PC-3 (cell line): ENCODE measurements at regions not wholly inside any gene's neighbourhood (a gene's known extent, or its start where the extent isn't known, plus 50 kb on each side); places are given as distances from the start of the nearest gene placed in this dataset.

Experiments used
- ATAC-seq: fragments of 200-7000 bp; cut with Tn5 transposase; 2 replicates; pipeline ENCODE4 v1.9.1; 2020; ENCODE audit warnings: mild to moderate bottlenecking, moderate library complexity
- BruUV-seq: library from RNA; stranded (reverse); fragments of 400-500 nt; replicated peaks from 2 replicates; lab custom pipeline; 2021; lab: Mats Ljungman, UMichigan
- CTCF ChIA-PET: fragments of 300-600 bp; sonication (Branson Sonifier 250); formaldehyde crosslinking; loops from one replicate; lab custom pipeline; 2022; ENCODE audit warnings: antibody characterized with exemption; lab: Charles Lee
- POLR2A ChIA-PET: fragments of 300-600 bp; sonication (Branson Sonifier 250); formaldehyde crosslinking; loops from one replicate; lab custom pipeline; 2022; ENCODE audit warnings: antibody characterized with exemption; ENCODE audit not compliant: unreplicated experiment; lab: Charles Lee
- DNase-seq: peaks from one replicate; pipeline ENCODE4 v3.0.0-alpha.2; 2015
- H2AFZ ChIP-seq: fragments of 300-600 bp; sonication (generic); 2 replicates; pipeline ENCODE4 v1.6.0; 2016; ENCODE audit warnings: antibody characterized with exemption, low read length
- H3F3A ChIP-seq: fragments of 300-600 bp; sonication (generic); one replicate; pipeline ENCODE4 v1.6.0; 2017; ENCODE audit warnings: antibody characterized with exemption, low read length, control low read depth, mild to moderate bottlenecking; ENCODE audit not compliant: unreplicated experiment
- H3K27ac ChIP-seq: fragments of 300-600 bp; sonication (generic); 2 replicates; pipeline ENCODE4 v1.5.1; 2016; ENCODE audit warnings: mild to moderate bottlenecking, low read length
- H3K27me3 ChIP-seq: fragments of 300-600 bp; sonication (generic); 2 replicates; pipeline ENCODE4 v1.6.1; 2016; ENCODE audit warnings: low read length, mixed read lengths
- H3K36me3 ChIP-seq: fragments of 300-600 bp; sonication (generic); 2 replicates; pipeline ENCODE4 v1.6.1; 2016; ENCODE audit warnings: low read depth, mixed run types, low read length, mixed read lengths
- H3K4me1 ChIP-seq: fragments of 300-600 bp; sonication (generic); 2 replicates; pipeline ENCODE4 v1.5.1; 2016; ENCODE audit warnings: low read length; ENCODE audit not compliant: insufficient read depth
- H3K4me2 ChIP-seq: fragments of 300-600 bp; sonication (generic); 2 replicates; pipeline ENCODE4 v1.6.0; 2016; ENCODE audit warnings: low read length
- H3K4me3 ChIP-seq: fragments of 300-600 bp; sonication (generic); 2 replicates; pipeline ENCODE4 v1.5.1; 2016; ENCODE audit warnings: mild to moderate bottlenecking, low read length, mixed read lengths
- H3K79me2 ChIP-seq: fragments of 300-600 bp; sonication (generic); 2 replicates; pipeline ENCODE4 v1.6.1; 2017; ENCODE audit warnings: low read length, mixed read lengths
- H3K9ac ChIP-seq: fragments of 300-600 bp; sonication (generic); 2 replicates; pipeline ENCODE4 v1.6.0; 2016; ENCODE audit warnings: mild to moderate bottlenecking, low read length
- H3K9me2 ChIP-seq: fragments of 300-600 bp; sonication (generic); replicated peaks from 2 replicates; pipeline ENCODE4 v1.6.1; 2016; ENCODE audit warnings: mixed run types, low read length, mixed read lengths
- H3K9me3 ChIP-seq: fragments of 300-600 bp; sonication (generic); 2 replicates; pipeline ENCODE4 v1.6.1; 2016; ENCODE audit warnings: low read length, mixed read lengths
- H4K20me1 ChIP-seq: fragments of 300-600 bp; sonication (generic); 2 replicates; pipeline ENCODE4 v1.6.1; 2016; ENCODE audit warnings: low read length, mixed read lengths
- EZH2 ChIP-seq: fragments of 300-600 bp; sonication (generic); IDR thresholded peaks from one replicate; pipeline ENCODE4 v1.6.1; 2017; ENCODE audit warnings: antibody characterized with exemption, mild to moderate bottlenecking, low read length; ENCODE audit not compliant: unreplicated experiment
- EZH2phosphoT487 ChIP-seq: fragments of 300-600 bp; sonication (generic); IDR thresholded peaks from 2 replicates; pipeline ENCODE4 v1.6.1; 2018; ENCODE audit warnings: mild to moderate bottlenecking, antibody characterized with exemption, low read length, borderline replicate concordance
- intact Hi-C: fragments of 100-400 bp; cut with micrococcal nuclease; formaldehyde crosslinking; loops from 2 replicates; pipeline ENCODE4 v1.9.0; 2023
- TF ChIP-seq, protein P1 (sequence below): fragments of 300-600 bp; sonication (generic); conservative IDR thresholded peaks from 2 replicates; pipeline ENCODE4 v1.5.1; 2017; ENCODE audit warnings: antibody characterized with exemption, low read depth, mild to moderate bottlenecking, low read length

- Histone ChIP-seq H3K36me3 (no peaks in the 10 kb centered on the region), H3F3A (no peaks in the 10 kb centered on the region), H3K27me3 (no peaks in the 10 kb centered on the region), H3K4me3 (no peak overlapping the region), H3K9me2 (no peaks in the 10 kb centered on the region), H3K4me1 (peaks cover 7% of the 10 kb centered on the region; the same call in 1 of the 2 replicates), H3K4me2 (no peak overlapping the region), H3K79me2 (no peaks in the 10 kb centered on the region), H3K9ac (no peak overlapping the region), H4K20me1 (no peaks in the 10 kb centered on the region), H3K9me3 (no peaks in the 10 kb centered on the region), H2AFZ (no peak overlapping the region), H3K27ac (0 out of 2 replicates have a peak overlapping the region, but pooled peaks have one; percentile 30)
- peak; percentile 100 for ATAC-seq
- DNase-seq = peak; percentile 76
- CTCF ChIA-PET = no interaction called here
- intact Hi-C loops = loop anchor here (5.0 kb wide), 1 partner anchor 33 kb away; no protein-coding TSS in a partner anchor
- TF ChIP-seq EZH2phosphoT487 (no peak), EZH2 (no peak)
- TF ChIP-seq, protein P1, sequence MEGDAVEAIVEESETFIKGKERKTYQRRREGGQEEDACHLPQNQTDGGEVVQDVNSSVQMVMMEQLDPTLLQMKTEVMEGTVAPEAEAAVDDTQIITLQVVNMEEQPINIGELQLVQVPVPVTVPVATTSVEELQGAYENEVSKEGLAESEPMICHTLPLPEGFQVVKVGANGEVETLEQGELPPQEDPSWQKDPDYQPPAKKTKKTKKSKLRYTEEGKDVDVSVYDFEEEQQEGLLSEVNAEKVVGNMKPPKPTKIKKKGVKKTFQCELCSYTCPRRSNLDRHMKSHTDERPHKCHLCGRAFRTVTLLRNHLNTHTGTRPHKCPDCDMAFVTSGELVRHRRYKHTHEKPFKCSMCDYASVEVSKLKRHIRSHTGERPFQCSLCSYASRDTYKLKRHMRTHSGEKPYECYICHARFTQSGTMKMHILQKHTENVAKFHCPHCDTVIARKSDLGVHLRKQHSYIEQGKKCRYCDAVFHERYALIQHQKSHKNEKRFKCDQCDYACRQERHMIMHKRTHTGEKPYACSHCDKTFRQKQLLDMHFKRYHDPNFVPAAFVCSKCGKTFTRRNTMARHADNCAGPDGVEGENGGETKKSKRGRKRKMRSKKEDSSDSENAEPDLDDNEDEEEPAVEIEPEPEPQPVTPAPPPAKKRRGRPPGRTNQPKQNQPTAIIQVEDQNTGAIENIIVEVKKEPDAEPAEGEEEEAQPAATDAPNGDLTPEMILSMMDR = no peak
- BruUV-seq = no TSS peak
- POLR2A ChIA-PET = interaction anchor here (0.7 kb wide), 1 partner anchor 25 kb away, joined by 9 read pairs; no protein-coding TSS in a partner anchor
These were observed 72.9 kb upstream of the NEBL start for GRCh38 chr10:20970044-20970443.

DNA sequence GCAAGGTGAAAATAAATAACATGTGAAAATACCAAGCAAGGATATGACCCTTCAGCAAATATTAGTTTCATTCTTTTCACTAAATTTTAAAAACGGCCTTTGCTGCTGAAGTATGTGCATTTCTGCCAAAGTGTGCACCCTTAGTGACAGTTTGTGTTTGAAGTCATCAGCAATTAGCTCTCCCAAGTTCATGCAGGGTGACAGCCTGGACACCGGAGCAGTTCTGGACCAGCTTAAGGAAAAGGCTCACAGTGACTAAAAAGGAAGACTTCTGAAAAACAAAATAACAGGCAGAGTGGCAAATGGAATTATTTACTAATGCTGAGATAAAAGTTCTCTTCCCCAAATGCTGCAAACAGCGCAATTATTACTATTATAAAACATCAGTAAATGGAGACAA, 69.3 kb upstream of the NEBL start:
- no peak overlapping the region for H3K27ac ChIP-seq
- H3K4me2 ChIP-seq = no peak overlapping the region
- H3F3A ChIP-seq = no peaks in the 10 kb centered on the region
- H2AFZ ChIP-seq = no peak overlapping the region
- CTCF ChIA-PET = no interaction called here
- ATAC-seq = no peak
- no peaks in the 10 kb centered on the region for H3K9me2 ChIP-seq
- intact Hi-C loops = no loop called here
- H3K79me2 ChIP-seq = no peaks in the 10 kb centered on the region
- no peak overlapping the region for H3K9ac ChIP-seq
- BruUV-seq = no TSS peak
- POLR2A ChIA-PET = no interaction called here
- H3K4me3 ChIP-seq = no peak overlapping the region
- no peaks in the 10 kb centered on the region for H3K27me3 ChIP-seq
- no peak for DNase-seq
- peaks cover 7% of the 10 kb centered on the region; the same call in 1 of the 2 replicates for H3K4me1 ChIP-seq
- H3K9me3 ChIP-seq = no peaks in the 10 kb centered on the region
- no peaks in the 10 kb centered on the region for H4K20me1 ChIP-seq
- H3K36me3 ChIP-seq = no peaks in the 10 kb centered on the region
- TF ChIP-seq EZH2phosphoT487 (no peak), EZH2 (no peak)

DNA sequence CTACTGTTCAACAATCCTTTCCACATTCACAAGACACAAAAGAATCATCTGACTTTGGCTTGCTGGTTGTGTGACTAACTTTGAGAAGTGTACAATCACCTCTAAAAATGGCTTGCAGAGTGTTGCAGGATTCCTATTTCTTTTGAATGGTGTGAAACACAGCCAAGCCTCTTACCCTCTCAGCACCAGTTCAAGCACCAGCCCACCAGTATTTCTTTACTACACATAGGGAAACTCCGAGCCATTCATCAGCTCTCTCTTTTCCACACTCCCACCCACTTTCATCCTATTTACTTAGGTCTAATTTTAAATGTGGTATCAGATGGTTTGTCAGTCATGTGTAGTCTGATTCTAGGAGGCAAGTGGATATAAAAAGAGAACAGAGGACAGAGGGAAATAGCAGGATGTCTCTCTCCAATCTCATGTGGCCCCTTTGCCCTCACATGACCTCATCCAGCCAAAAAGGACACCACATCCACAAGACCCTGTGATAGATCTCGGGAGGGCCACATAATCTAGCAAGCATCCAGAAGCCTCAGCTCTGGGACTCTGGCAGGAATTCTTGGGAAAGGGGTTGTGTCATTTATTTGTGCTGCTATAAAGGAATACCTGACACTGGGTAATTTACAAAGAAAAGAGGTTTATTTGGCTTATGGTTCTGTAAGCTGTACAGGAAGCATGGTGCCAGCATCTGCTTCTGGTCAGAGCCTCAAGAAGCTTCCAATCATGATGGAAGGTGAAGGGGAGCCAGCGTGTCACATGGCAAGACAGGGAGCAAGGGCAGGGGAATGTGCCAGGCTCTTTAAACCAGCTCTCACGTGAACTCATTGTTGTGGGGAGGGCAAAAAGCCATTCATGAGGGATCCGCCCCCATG, 66.8 kb upstream of the NEBL start:
- H3K4me3 ChIP-seq = no peak overlapping the region
- BruUV-seq = no TSS peak
- ChIA-PET CTCF (no interaction called here), POLR2A (no interaction called here)
- H3K36me3 ChIP-seq = no peaks in the 10 kb centered on the region
- no peaks in the 10 kb centered on the region for H3K79me2 ChIP-seq
- no peaks in the 10 kb centered on the region for H3K27me3 ChIP-seq
- no peak overlapping the region for H3K4me2 ChIP-seq
- no peak for DNase-seq
- intact Hi-C loops = no loop called here
- no peak overlapping the region for H3K9ac ChIP-seq
- H3F3A ChIP-seq = no peaks in the 10 kb centered on the region
- H2AFZ ChIP-seq = no peak overlapping the region
- H3K4me1 ChIP-seq = no peaks in the 10 kb centered on the region
- H3K9me3 ChIP-seq = no peaks in the 10 kb centered on the region
- no peaks in the 10 kb centered on the region for H3K9me2 ChIP-seq
- no peak overlapping the region for H3K27ac ChIP-seq
- H4K20me1 ChIP-seq = no peaks in the 10 kb centered on the region
- no peak for ATAC-seq
- TF ChIP-seq, protein P1 = no peak
- no peak for TF ChIP-seq EZH2phosphoT487
- TF ChIP-seq EZH2 = no peak
